Transverse colon (tissue), 4 donors: ENCODE measurements at regions not wholly inside any gene's neighbourhood (a gene's known extent, or its start where the extent isn't known, plus 50 kb on each side); places are given as distances from the start of the nearest gene placed in this dataset.

Experiments used
- POLR2A ChIP-seq: fragments of 450-650 bp; IDR thresholded peaks from one replicate; pipeline ENCODE4 v1.6.1; 2016; ENCODE audit warnings: antibody characterized with exemption, mild to moderate bottlenecking, moderate library complexity
- POLR2AphosphoS5 ChIP-seq, 3 donors: sonication (generic); formaldehyde crosslinking; IDR thresholded peaks; one replicate each; pipeline ENCODE4 v1.6.1; 2016; ENCODE audit warnings: antibody characterized with exemption in 3 of 3
- TF ChIP-seq, protein P1 (sequence below), 5 experiments: fragments of 200-600 bp in 3 of 5; fragments of 450-650 bp in 2 of 5; sonication (generic) in 3 of 5; IDR thresholded peaks; 1 replicate in 2 of 5; 2 replicates in 3 of 5; pipeline ENCODE4 v1.5.1; 2016 to 2017; ENCODE audit warnings: antibody characterized with exemption in 5 of 5, inconsistent platforms in 3 of 5, mild to moderate bottlenecking in 2 of 5, moderate library complexity in 1 of 5

DNA sequence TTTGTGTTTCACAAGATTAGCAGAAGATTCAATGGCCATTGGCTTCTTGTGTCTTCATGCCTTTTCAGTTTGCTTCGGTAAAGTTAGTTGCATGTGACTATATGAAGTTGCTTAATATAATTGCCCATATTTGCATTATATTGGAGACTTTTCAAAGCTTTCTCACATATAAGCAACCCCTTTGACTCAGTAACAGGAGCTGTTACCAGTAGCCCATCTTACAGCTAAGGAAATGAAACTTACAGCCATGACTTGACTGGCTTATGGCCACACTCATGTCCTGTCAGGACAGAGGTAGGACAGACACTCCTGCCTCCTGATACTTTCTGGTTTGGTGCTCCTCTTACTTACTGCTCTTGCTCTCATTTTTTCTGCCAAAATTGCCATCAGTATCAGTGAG is 1082.1 kb downstream of the BCL11B start:
- TF ChIP-seq, protein P1, sequence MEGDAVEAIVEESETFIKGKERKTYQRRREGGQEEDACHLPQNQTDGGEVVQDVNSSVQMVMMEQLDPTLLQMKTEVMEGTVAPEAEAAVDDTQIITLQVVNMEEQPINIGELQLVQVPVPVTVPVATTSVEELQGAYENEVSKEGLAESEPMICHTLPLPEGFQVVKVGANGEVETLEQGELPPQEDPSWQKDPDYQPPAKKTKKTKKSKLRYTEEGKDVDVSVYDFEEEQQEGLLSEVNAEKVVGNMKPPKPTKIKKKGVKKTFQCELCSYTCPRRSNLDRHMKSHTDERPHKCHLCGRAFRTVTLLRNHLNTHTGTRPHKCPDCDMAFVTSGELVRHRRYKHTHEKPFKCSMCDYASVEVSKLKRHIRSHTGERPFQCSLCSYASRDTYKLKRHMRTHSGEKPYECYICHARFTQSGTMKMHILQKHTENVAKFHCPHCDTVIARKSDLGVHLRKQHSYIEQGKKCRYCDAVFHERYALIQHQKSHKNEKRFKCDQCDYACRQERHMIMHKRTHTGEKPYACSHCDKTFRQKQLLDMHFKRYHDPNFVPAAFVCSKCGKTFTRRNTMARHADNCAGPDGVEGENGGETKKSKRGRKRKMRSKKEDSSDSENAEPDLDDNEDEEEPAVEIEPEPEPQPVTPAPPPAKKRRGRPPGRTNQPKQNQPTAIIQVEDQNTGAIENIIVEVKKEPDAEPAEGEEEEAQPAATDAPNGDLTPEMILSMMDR (IDR thresholded peaks at IDR 0.05): no peak
- TF ChIP-seq POLR2A (no peak), POLR2AphosphoS5 (IDR thresholded peaks at IDR 0.05) (no peak)
